ENCODE measurements at regions not wholly inside any gene's neighbourhood (a gene's known extent, or its start where the extent isn't known, plus 50 kb on each side); places are given as distances from the start of the nearest gene placed in this dataset.

- Histone ChIP-seq H3K4me1 (no peaks in the 10 kb centered on the region), H3K36me3 (no peaks in the 10 kb centered on the region), H3K27ac (no peak overlapping the region), H3K9me3 (peaks cover 0 to 13% (median 5%) of the 10 kb centered on the region in 8 donors), H3K27me3 (replicated peaks in 1 of 7) (peaks cover 0 to 5% (median 0%) of the 10 kb centered on the region in 7 donors), H3K4me3 (no peak overlapping the region)
- intact Hi-C loops (cut with DNase I; ENCODE audit: low total_unique reads) = no loop called here
- 74 to 81% (median 80%) methylated on average over 11 of the region's 11 CpGs for WGBS, 5 donors
- TF ChIP-seq, protein P1, sequence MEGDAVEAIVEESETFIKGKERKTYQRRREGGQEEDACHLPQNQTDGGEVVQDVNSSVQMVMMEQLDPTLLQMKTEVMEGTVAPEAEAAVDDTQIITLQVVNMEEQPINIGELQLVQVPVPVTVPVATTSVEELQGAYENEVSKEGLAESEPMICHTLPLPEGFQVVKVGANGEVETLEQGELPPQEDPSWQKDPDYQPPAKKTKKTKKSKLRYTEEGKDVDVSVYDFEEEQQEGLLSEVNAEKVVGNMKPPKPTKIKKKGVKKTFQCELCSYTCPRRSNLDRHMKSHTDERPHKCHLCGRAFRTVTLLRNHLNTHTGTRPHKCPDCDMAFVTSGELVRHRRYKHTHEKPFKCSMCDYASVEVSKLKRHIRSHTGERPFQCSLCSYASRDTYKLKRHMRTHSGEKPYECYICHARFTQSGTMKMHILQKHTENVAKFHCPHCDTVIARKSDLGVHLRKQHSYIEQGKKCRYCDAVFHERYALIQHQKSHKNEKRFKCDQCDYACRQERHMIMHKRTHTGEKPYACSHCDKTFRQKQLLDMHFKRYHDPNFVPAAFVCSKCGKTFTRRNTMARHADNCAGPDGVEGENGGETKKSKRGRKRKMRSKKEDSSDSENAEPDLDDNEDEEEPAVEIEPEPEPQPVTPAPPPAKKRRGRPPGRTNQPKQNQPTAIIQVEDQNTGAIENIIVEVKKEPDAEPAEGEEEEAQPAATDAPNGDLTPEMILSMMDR (IDR thresholded peaks at IDR 0.05 in 8 of 11, conservative IDR thresholded peaks at IDR 0.05 in 3 of 11) = no peak
- TF ChIP-seq POLR2AphosphoS5 (IDR thresholded peaks at IDR 0.05) (no peak), POLR2A (IDR thresholded peaks at IDR 0.05) (no peak)
- DNase-seq = no peak
Observed at GRCh38 chr3:66889750-66890494, 108.2 kb upstream of the KBTBD8 start.

DNA sequence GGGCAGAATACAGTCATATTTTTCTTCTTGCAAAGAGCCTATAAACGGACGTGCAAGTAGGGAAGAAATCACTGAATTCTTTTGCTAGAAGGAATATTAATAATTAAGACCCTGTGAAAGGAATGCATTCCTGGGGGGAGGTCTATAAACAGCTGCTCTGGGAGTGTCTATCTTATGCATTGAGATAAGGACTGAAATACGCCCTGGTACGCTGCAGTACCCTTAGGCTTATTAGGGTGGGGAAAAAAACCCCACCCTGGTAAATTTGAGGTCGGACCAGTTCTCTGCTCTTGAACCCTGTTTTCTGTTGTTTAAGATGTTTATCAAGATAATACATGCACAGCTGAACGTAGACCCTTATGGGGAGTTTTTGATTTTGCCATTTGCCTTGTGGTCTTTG, 100.0 kb upstream of the KBTBD8 start:
- Histone ChIP-seq H3K9me3 (peaks cover 0 to 88% (median 78%) of the 10 kb centered on the region in 8 donors), H3K36me3 (no peaks in the 10 kb centered on the region), H3K4me3 (no peak overlapping the region), H3K27me3 (replicated peaks in 1 of 7) (peaks cover 0 to 5% (median 0%) of the 10 kb centered on the region in 7 donors), H3K4me1 (no peaks in the 10 kb centered on the region), H3K27ac (no peak overlapping the region)
- 74 to 81% (median 76%) methylated on average over 6 of the region's 6 CpGs for WGBS, 5 donors
- intact Hi-C loops (cut with DNase I; ENCODE audit: low total_unique reads) = no loop called here
- TF ChIP-seq POLR2AphosphoS5 (IDR thresholded peaks at IDR 0.05) (no peak), POLR2A (IDR thresholded peaks at IDR 0.05) (no peak)
- TF ChIP-seq, protein P1 (IDR thresholded peaks at IDR 0.05 in 8 of 11, conservative IDR thresholded peaks at IDR 0.05 in 3 of 11) = no peak
- no peak for DNase-seq

DNA sequence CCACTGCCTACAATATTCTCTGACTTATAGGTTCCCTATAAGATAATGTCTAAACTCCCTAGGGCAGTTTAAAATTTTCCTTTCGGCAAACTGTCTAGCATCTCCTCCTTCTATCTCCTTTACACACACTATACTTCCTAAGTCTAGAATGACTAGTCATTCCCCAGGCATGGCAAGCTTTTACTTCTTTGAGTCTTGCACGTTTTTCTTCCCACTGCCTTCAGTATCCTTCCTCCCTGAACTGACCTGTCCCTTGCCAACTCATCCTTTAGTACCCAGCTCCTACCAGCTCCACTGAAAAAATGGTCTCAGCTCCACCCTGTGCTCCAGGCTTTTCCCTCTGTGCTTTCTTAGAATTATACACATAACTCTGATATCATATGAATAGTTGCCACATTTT, 93.8 kb upstream of the KBTBD8 start:
- TF ChIP-seq POLR2AphosphoS5 (IDR thresholded peaks at IDR 0.05) = no peak
- TF ChIP-seq POLR2A (IDR thresholded peaks at IDR 0.05) = no peak
- TF ChIP-seq, protein P1 (IDR thresholded peaks at IDR 0.05 in 8 of 11, conservative IDR thresholded peaks at IDR 0.05 in 3 of 11) = no peak
- Histone ChIP-seq H3K27ac (no peak overlapping the region), H3K4me3 (no peak overlapping the region), H3K4me1 (no peaks in the 10 kb centered on the region), H3K36me3 (no peaks in the 10 kb centered on the region), H3K9me3 (peaks cover 0 to 32% (median 28%) of the 10 kb centered on the region in 8 donors), H3K27me3 (replicated peaks in 1 of 7) (peaks cover 0 to 8% (median 0%) of the 10 kb centered on the region in 7 donors)
- intact Hi-C loops (cut with DNase I; ENCODE audit: low total_unique reads) = no loop called here
- 50 to 66% (median 62%) methylated on average over 2 of the region's 2 CpGs for WGBS, 5 donors
- no peak for DNase-seq

- Histone ChIP-seq H3K36me3 (no peaks in the 10 kb centered on the region), H3K4me1 (no peaks in the 10 kb centered on the region), H3K27ac (no peak overlapping the region), H3K27me3 (replicated peaks in 1 of 7) (peaks cover 0 to 8% (median 0%) of the 10 kb centered on the region in 7 donors), H3K4me3 (no peak overlapping the region), H3K9me3 (peaks cover 0 to 25% (median 22%) of the 10 kb centered on the region in 8 donors)
- intact Hi-C loops (cut with DNase I; ENCODE audit: low total_unique reads) = no loop called here
- TF ChIP-seq, protein P1 (IDR thresholded peaks at IDR 0.05 in 8 of 11, conservative IDR thresholded peaks at IDR 0.05 in 3 of 11) = no peak
- no peak for TF ChIP-seq POLR2AphosphoS5 (IDR thresholded peaks at IDR 0.05)
- DNase-seq = no peak
- WGBS, 5 donors = 44 to 53% (median 46%) methylated on average over 2 of the region's 2 CpGs
Observed at GRCh38 chr3:66904831-66905493, 93.1 kb upstream of the KBTBD8 start.

Measured in spleen (tissue), 11 donors.